ENCODE measurements at regions not wholly inside any gene's neighbourhood (a gene's known extent, or its start where the extent isn't known, plus 50 kb on each side); places are given as distances from the start of the nearest gene placed in this dataset.

DNA sequence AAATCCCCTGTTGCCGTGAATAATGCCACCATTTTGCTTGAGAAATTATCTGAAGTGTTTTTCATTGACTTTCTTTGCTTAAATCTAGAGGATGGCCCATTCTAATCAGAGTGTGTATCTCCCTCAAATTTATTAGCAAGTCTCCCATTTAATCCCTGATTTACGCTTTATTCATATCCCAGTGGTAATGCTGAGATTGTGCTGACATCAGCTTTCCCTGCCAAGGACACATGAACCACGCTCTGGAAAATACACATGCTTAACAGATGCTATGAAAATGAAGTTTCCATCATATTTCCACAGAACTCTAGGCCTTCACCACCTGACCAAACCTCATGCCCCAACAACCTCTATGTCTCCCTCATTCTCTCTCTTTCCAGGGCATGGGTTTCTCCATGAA, 545.4 kb downstream of the TUSC7 start:
- no peak for DNase-seq (ENCODE audit: low read depth in 3 of 3)

DNA sequence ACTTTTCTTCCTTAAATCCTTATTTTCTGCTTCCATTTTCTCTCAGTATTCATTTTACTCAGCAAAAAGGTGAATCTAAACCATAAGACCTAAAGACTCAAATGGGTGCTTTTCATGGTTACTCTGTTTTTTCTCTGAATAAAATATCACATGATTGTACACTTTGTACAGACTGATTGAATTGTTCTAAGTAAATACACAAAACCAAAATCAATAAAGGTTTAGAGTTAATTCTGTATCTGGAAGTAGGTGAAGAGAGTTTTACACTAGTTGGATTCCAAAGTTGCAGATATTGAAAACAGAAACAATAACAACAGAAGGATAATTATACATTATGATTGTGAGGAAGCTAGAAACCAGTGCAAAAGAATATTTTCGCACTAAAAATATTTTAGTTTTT, 546.2 kb downstream of the TUSC7 start:
- DNase-seq (ENCODE audit: low read depth in 3 of 3), result no peak

DNA sequence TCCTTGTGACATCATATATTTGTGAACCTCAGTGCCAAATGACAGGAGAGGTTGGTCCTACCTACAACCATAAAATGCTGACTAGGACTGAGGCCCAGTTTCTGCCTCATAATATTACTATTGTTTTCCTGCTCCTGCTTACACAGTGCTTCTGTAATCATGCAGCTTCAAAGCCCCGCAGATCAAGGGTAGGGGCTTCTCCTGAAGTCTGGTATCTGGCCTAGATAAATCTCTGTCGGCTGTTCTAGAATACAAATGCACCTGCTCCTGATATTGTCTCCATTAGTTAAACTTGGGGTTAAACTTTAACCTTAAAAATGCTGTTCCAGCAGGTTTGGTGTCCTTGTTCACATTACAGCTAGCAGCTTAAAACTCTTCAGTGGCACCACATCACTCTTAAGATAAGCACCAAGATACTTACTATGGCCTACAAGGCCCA, 552.4 kb downstream of the TUSC7 start:
- no peak for DNase-seq (ENCODE audit: low read depth in 3 of 3)

DNA sequence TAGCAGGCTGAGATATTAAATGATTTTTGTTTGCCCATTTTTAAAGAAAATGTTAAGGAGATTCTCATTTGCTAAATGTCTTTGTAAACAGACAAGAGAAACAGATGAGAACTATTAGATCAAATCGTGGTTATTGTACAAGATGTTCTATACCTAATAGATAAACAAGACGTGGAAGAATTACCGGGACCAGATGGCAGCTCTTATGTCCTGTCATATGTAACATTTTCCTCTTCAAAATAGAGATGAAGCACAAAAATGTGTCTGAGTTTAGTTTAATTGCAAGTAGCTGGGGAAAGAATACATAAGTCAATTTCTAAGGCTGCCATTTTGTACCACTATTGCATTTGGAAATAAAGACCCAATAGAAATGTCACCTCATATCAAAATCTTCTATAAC, 553.7 kb downstream of the TUSC7 start:
- no peak for DNase-seq (ENCODE audit: low read depth in 3 of 3)

DNA sequence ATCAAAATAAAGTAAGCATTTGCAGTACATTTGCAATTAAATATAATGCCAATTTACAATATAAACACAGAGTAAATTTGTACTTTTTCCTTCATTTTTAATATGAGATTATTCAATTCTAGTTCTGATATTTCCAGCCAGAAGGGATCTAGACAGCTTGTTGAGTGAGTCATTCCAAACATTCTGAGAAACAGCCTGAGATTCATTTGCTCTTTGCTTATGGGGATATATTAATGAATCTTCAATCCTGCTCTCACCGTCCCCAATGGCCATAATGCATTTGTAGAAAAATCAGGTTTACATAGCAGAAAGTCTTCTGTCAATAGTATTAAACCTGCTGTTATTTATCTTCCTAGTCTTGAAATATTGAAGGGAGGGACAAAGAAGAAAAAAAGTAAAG, 554.2 kb downstream of the TUSC7 start:
- DNase-seq (ENCODE audit: low read depth in 3 of 3), result no peak

DNA sequence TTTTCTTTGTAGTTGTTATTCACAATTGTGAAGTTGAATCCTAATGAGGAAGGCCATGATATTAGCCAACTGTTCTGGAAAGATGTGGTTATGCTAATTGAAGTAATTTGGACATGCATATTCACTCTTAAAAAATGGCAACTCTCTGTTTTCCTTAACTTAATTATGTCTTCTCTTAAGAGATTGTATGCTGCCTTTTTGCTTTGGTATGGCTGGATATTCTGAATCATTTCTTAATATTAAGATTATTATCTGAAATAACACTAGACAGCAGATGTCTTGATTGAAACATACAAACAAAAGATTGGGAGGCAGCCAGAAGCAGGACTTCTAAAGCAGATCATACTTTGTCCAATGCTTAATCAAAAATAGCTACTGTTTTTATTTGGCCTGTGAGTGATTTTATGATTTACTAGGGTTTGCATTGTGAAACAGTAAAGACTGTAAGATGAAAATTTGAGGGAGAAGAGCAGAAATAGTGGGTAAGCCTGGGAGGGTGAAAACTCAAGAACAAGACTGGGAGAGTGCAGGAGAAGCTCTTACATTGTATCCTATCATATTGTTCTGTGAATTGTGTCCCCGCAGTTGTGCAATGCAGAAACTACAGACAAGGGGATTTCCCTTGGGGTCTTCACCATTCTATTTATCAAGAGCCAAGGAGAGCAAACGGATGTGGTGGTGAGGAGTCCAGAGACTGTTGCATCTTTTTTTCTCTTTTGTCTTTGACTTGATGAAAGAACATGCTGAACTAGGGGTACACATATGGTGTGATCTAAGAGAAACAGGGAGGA, 554.8 kb downstream of the TUSC7 start:
- no peak for DNase-seq (ENCODE audit: low read depth in 3 of 3)

DNA sequence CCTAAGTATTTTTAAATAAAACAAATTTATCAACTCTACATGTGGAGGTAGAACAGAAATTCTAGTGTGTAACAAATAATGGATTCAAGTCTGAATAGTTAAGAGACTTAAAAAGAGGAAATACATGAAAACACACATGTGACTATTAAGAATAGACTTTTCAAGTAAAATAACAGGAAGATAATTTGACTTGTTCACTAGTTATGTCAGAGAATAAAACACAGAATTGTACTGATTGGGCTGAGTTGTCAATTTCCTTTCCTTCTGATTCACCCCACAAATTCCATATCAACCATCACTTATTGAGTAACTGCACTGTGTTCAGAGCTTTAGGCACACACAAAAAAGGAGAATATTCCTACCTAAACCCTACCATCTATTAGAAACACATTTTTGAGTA, 557.2 kb downstream of the TUSC7 start:
- no peak for DNase-seq (ENCODE audit: low read depth in 3 of 3)

DNA sequence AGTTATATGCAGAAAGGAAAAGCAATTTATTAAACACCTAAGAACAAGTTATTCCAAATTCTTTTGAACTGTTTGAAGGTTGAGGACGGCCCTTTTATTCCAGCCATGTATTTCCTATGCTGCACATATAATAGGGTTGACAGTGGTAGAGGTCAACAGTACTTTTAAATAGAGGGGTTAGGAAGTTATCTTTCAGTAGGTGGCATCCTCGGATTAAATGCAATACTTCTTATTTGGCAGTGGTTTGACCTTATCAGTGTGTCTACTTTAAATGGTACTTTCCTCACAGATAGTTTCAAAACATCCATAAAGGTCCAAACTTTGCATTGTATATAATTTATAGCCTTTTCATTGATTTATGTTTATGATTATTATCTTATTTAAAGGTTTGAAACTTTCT, 558.7 kb downstream of the TUSC7 start:
- no peak for DNase-seq (ENCODE audit: low read depth in 3 of 3)

DNA sequence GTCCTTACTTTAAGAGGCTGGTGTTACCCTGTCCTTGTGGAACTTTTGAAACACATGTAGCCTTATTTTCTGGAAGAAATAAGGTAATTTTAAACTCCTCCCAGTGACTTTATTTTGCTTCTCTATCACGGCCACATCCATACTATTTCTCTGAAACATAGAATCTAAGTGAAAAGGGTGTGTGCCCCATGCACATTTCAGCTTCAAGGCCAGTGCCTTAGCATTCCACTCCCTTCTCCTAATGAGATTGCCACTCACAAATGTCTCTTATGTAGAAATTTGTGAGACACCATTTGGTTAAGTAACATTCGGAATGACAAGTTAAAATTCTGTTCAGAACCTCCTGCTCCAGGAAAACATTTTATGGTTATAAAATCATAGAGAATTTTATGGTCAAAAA, 562.7 kb downstream of the TUSC7 start:
- DNase-seq (ENCODE audit: low read depth in 3 of 3), result no peak

DNA sequence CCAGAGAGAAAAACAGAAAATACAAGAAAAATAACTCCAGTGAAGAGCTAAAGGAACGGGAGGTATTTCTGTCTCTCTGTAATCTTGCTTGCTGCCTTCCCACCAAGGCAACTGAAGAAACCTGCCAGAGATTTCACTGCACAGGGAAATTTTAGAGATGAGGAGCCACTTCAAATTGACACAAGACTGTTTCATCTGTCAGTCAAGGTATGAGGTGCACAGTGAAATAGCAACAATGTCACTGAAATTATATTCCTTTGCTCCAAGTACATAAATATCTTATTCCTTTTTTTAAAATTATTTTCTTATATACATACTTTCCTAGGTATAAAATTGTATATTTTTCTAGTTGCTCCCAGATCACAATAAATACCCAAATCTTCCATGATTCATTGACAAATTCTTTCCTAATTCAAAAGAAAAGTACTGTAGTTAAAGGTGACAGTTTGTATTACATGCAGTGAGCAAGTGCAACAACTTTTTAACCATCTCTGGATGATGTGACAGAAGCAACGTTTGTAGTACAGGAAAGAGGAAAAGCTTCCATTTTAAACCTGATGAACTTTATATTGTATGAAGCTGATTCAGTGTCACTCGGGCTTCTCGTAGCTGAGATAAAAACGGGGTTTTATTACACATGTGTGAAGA, 563.4 kb downstream of the TUSC7 start:
- no peak for DNase-seq (ENCODE audit: low read depth in 3 of 3)

DNA sequence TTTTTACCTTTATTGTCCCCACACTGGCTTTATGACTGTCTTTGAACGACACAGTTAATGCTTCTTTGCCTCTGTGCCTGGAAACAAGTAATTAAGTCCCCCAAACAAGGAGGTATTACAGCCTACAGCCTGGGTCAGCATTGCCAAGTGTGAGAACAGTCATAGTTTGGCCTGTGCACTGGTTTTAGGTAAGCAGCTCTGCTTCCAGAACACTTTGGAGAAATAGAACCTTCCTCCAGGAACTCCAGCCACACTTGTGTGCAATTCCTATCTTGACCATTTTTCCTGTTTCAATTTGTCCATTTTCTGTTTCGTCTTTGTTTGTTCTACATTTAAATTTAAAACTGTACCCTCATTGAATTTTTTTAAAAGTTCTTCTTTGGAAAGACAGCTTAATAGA, 568.2 kb downstream of the TUSC7 start:
- no peak for DNase-seq (ENCODE audit: low read depth in 3 of 3)

DNA sequence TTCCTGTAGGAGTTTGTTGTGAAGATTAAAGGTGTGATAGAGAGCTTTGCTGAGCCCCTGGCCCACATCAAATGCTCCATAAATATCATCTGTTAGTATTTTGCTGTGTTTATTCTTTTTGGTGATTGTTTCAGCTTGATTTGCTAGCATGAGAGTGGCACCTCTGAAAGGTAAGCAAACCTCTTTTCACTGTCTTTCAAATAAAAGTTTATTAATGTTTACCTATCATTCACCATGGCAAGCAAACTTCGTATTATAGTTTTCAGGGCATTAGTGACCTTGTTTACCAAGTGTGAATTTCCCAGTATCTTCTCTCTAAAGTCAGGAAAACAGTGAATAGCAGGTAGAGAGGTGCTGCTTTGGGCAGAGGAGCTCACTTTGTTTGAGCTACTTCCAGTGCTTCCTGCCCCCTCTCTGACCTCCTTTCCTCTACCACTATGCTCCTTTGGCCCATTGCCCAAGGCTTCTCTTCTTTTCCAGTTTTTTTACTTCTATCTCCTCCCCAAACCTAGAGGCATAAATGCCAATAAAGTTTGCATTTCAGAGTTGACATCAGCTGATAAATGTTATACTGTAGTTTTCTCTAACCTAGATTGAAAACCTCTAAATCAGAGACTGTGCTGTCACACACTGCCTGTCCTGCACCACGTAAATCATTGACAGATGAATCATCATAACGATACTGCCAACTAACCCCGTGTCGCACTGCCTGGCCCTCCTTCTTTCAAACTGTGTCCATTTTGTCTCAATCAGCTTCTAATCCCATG, 569.0 kb downstream of the TUSC7 start:
- no peak for DNase-seq (ENCODE audit: low read depth in 3 of 3)

DNA sequence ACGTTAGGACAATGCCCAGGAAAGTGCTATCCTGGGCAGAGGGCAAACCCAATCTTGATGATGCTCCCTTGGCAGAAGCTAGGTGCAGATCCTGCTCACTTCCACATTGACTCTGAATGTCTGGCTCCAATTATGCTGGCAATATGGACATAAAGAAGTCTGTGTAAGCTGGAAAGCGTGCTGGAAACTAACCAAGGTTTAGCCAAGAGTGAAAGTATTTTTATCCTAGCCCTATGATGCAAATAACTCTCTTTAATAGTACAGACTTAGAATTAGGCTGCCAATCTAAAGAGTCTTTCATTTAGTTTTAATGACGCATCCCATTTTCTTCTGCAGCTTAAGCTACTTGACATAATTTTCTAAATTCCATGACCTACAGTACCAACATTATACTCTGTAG, 571.8 kb downstream of the TUSC7 start:
- no peak for DNase-seq (ENCODE audit: low read depth in 3 of 3)

DNA sequence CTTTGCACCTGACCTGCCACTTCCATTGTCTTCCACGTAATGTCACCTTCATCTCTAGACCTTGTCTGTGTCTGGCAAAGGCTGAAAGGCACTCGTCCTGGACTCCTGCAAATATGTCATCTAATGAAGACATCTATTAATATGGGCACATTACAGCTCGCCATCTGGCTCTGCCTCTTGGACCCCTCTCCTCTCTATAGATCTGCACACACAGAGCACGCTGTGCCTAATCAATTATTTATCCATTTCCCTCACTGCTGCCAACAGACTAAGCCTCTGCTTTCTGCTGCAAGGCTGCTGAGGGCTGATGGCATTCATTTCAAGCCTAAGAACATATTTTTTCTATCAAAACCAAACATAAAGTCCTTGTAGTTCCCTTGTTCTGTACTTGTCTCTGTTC, 573.0 kb downstream of the TUSC7 start:
- no peak for DNase-seq (ENCODE audit: low read depth in 3 of 3)

DNA sequence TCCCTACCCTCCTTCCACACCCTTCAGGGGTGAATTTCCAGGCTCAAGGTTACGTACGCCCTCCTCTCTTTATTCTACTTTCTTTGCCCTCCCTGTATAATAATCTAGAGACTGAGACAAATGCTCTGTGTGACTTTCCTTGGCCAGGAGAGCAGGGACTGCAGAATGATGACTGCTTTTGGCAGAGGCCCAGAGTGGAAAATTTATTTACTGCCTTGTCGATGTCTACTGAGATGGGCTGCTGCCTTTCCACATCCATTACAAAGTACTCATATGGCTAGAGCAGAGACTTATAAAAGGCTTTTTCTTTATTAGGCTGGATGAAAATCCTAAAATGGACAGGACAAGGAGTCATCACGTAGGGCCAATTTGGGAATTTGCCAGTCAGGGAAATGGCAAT, 576.2 kb downstream of the TUSC7 start:
- DNase-seq (ENCODE audit: low read depth in 3 of 3), result no peak

DNA sequence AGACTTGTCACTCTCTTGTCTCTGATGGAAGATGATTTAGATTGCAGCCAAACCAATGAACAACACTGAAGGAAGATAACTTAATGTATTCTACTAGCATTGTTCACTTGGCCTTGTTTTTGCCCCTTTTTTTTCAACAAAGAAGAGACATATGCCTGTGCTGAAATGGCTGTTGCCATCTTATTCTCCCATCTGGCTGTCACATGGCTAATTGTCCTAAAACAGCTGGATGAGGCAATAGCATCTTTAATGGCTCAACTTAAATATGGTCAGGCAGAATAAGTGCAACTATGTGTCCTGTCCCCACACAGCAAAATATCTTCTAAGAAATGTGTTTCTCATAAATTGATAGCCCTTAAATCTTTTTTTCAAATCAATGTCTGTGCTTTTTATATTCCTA, 576.9 kb downstream of the TUSC7 start:
- DNase-seq (ENCODE audit: low read depth in 3 of 3), result no peak

DNA sequence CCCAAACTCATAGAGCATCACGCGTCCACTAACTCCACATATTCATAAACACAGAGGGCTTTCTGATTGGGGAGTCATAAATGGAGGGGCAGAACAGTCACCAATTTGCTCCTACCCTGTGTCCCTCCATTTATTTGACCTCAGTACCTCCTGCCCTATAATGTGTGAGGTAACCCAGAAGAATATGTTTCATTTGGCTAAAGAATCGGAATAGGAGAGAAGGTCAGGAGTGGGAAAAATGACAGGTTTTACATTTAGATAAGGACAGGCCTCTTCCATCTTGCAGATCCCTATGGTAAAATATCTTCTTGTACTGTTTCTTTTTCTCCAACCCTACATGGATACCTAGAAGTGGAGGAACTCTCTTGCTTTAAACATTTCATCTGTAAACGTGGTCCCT, 578.0 kb downstream of the TUSC7 start:
- no peak for DNase-seq (ENCODE audit: low read depth in 3 of 3)

DNA sequence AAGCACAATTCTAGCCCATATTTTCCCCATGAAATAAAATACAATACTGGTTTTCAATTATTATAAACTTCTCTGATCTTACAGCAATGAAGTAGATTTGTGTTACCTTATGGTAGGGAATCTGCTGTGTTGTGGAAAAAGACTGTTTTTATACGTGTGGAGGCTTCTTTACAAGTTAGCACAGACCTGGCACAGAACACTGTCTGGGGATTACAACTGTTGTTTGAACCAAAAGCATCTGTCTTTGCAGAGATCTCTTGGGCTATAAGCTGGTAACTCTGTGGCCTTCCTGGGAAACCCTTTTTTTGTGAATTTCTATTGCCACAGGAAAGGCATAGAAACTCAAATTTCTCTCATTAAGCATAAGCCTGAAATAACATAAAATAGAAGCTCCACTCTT, 581.9 kb downstream of the TUSC7 start:
- no peak for DNase-seq (ENCODE audit: low read depth in 3 of 3)

DNA sequence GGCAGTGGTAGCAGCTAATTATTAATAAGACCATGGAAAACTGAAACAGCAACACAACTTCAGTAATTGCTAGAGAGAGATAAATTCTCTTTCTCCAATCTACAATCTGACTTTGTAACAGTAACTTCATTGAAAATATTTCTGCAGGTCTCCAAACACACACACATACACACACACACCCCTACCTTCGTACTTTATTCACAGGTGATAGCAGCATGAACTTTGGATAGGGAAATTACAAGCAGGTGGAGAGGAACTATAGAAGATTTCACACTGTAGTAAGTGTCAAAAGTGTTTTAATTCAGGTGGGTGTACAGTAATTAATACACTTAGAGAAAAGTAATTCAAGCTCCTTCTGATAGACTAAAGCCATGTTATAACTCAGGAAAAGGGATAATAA, 587.5 kb downstream of the TUSC7 start:
- DNase-seq (ENCODE audit: low read depth in 3 of 3), result no peak

DNA sequence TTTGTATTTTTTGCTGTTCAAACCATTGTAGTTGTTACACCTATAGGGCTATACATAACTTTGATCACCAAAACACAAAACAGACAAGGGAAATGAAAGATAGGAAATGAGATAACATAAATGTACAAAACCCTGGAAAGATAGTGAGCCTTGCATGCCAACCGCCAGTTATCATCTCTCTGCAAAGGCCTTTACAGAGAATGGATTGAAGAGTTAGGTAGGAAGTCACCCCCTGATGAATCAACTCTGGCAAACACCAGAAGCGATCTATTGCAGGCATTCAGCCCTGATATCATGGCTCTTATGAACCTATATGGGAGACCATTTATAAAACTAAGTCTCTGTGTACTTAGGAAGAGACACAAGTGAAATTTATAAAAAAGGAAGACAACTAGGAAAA, 588.0 kb downstream of the TUSC7 start:
- DNase-seq (ENCODE audit: low read depth in 3 of 3), result no peak

DNA sequence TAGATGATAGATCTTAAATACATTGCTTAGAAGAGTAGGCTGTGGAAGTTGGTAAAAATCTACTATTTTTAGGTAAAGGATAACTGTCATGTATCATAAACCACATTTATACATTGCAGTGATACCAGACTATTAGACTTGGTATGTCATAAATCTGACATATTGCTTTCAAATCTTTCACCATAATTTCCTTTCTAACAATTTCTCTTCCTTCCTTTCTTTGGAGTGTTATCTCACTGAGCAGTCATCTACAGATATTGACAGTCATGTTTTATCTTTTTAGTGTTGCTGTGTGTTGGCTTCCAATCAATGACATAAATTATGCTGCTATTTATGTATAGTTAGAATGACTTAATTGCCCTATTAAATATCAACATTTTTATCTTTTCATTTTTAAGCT, 588.7 kb downstream of the TUSC7 start:
- DNase-seq (ENCODE audit: low read depth in 3 of 3), result no peak

DNA sequence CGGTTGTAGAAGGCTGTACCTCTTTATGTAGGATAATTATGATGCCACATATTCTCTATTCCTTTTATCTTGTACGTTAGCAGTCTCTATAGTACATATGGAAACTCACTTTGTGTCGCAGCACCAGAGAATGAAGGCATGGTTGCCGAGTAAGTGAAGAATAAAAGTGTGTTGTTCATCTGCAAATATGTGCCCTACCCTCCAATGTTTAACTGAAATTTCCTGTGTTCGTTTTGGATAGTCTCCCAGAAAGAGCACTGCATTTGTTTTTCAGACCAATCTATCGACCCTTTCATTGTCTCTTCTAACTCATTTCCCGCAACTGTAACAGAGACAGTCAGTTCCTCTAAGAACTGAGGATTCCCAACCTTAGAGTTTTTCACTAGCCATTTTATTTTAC, 592.8 kb downstream of the TUSC7 start:
- DNase-seq (ENCODE audit: low read depth in 3 of 3), result no peak

DNA sequence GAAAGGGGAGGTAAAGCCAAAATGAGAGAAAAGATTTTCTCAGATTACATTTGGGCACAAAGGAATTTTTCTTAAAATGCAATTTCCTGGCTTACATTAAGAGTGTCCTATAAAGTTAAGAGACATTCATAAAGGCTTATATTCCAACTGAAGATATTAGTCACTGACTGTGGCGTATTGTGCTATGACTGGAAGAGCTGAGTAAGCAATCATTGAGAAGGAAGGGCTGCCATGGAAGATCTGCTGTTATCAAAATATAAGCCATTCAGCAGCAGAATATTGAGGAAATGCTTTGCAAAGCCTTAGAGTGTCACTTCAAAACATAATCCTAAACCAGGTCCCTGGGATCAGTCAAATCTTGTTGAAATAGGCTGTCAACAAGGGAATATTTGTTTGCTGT, 593.9 kb downstream of the TUSC7 start:
- no peak for DNase-seq (ENCODE audit: low read depth in 3 of 3)
